Right cardiac atrium (tissue), 5 donors: ENCODE measurements at regions not wholly inside any gene's neighbourhood (a gene's known extent, or its start where the extent isn't known, plus 50 kb on each side); places are given as distances from the start of the nearest gene placed in this dataset.
"Not testable (repeated sequence)": the region's sequence is repeated elsewhere in the genome, so short reads cannot be mapped to it uniquely, and the experiment has no call there.

Experiments used
- ATAC-seq, 2 donors: fragments of 200-7000 bp; cut with Tn5 transposase; one replicate each; pipeline versions ENCODE4 v1.8.0 to v1.9.1; 2020; ENCODE audit warnings: moderate library complexity in 2 of 2, mild to moderate bottlenecking in 1 of 2
- DNase-seq, 3 donors: peaks; one replicate each; pipeline ENCODE4 v3.0.0-alpha.2; 2020
- H3K27ac ChIP-seq: one replicate; pipeline ENCODE4 v1.5.1; 2013; ENCODE audit warnings: mild to moderate bottlenecking, low read length, control low read depth, moderate library complexity
- H3K27me3 ChIP-seq: one replicate; pipeline ENCODE4 v1.6.1; 2013; ENCODE audit not compliant: control insufficient read depth, insufficient read depth
- H3K4me1 ChIP-seq: one replicate; pipeline ENCODE4 v1.6.1; 2013; ENCODE audit warnings: low read length; ENCODE audit not compliant: control insufficient read depth, insufficient read depth
- H3K4me3 ChIP-seq: one replicate; pipeline ENCODE4 v1.5.1; 2013; ENCODE audit warnings: low read length, control low read depth
- H3K9me3 ChIP-seq: one replicate; pipeline ENCODE4 v1.6.1; 2013; ENCODE audit warnings: low read length; ENCODE audit not compliant: control insufficient read depth
- WGBS: extraction: QIAGEN DNeasy Blood & Tissue Kit; methylation state at CpG from one replicate; pipeline ENCODE4 v1.1.7; 2013; 5-methylcytosine and 5-hydroxymethylcytosine counted together
- intact Hi-C, 4 donors: fragments of 100-400 bp; cut with DNase I; formaldehyde crosslinking; loops; one replicate each; pipeline versions ENCODE4 v1.11.0 to v1.14.0; 2022 to 2023
- donor health status: healthy with polysubstance abuse.
- donor health status: DM: no; HTN: yes; CAD: no.
- donor health status: DM: no; HTN: no; CAD: no.
- donor health status: DM: no; HTN: yes; CAD: no; lungs with severe emphysema.
- donor health status: DM: yes; HTN: yes; CAD: no.

- H3K27ac ChIP-seq, DNase-seq, intact Hi-C loops, H3K4me3 ChIP-seq, H3K4me1 ChIP-seq, ATAC-seq, H3K27me3 ChIP-seq, H3K9me3 ChIP-seq: not testable (repeated sequence)
- 48% methylated on average over 2 of the region's 6 CpGs for WGBS
These were observed 585.2 kb downstream of the TTLL7 start for GRCh38 chr1:83413839-83414107.

GRCh38 chr1:83410746-83411413, 588.1 kb downstream of the TTLL7 start:
- DNase-seq, H3K4me3 ChIP-seq, H3K4me1 ChIP-seq, ATAC-seq, H3K27me3 ChIP-seq, H3K27ac ChIP-seq, H3K9me3 ChIP-seq, intact Hi-C loops: not testable (repeated sequence)
- WGBS = 73% methylated on average over 5 of the region's 6 CpGs

GRCh38 chr1:83406693-83407371, 592.1 kb downstream of the TTLL7 start:
- DNase-seq, ATAC-seq, H3K9me3 ChIP-seq, intact Hi-C loops, H3K4me1 ChIP-seq, H3K27me3 ChIP-seq, H3K4me3 ChIP-seq, H3K27ac ChIP-seq: not testable (repeated sequence)
- 88% methylated on average over 3 of the region's 7 CpGs for WGBS

GRCh38 chr1:83405789-83406188, 593.1 kb downstream of the TTLL7 start:
- H3K4me3 ChIP-seq, intact Hi-C loops, H3K9me3 ChIP-seq, H3K27ac ChIP-seq, ATAC-seq, H3K4me1 ChIP-seq, DNase-seq, H3K27me3 ChIP-seq: not testable (repeated sequence)
- 97% methylated on average over 1 of the region's 1 CpG for WGBS

- H3K4me1 ChIP-seq, H3K4me3 ChIP-seq, H3K27ac ChIP-seq, DNase-seq, H3K27me3 ChIP-seq, intact Hi-C loops, ATAC-seq, H3K9me3 ChIP-seq: not testable (repeated sequence)
- WGBS = 84% methylated on average over 7 of the region's 7 CpGs
These were observed 595.4 kb downstream of the TTLL7 start for GRCh38 chr1:83403500-83403899.

GRCh38 chr1:83401146-83401545, 597.8 kb downstream of the TTLL7 start:
- H3K4me1 ChIP-seq, intact Hi-C loops, H3K27me3 ChIP-seq, DNase-seq, H3K4me3 ChIP-seq, H3K27ac ChIP-seq, H3K9me3 ChIP-seq, ATAC-seq: not testable (repeated sequence)
- WGBS = 89% methylated on average over 1 of the region's 1 CpG

GRCh38 chr1:83400173-83400572, 598.8 kb downstream of the TTLL7 start:
- H3K27ac ChIP-seq, H3K4me1 ChIP-seq, H3K27me3 ChIP-seq, H3K9me3 ChIP-seq, intact Hi-C loops, DNase-seq, H3K4me3 ChIP-seq, ATAC-seq: not testable (repeated sequence)

GRCh38 chr1:83398125-83398524, 600.8 kb downstream of the TTLL7 start:
- H3K27ac ChIP-seq, DNase-seq, ATAC-seq, intact Hi-C loops, H3K27me3 ChIP-seq, H3K4me3 ChIP-seq, H3K4me1 ChIP-seq, H3K9me3 ChIP-seq: not testable (repeated sequence)

GRCh38 chr1:83395130-83395529, 603.8 kb downstream of the TTLL7 start:
- DNase-seq, H3K4me3 ChIP-seq, H3K27ac ChIP-seq, H3K4me1 ChIP-seq, H3K27me3 ChIP-seq, ATAC-seq, intact Hi-C loops, H3K9me3 ChIP-seq: not testable (repeated sequence)
- WGBS = 80% methylated on average over 5 of the region's 5 CpGs

- H3K27ac ChIP-seq, H3K27me3 ChIP-seq, intact Hi-C loops, ATAC-seq, H3K9me3 ChIP-seq, H3K4me1 ChIP-seq, DNase-seq, H3K4me3 ChIP-seq: not testable (repeated sequence)
- 42% methylated on average over 1 of the region's 1 CpG for WGBS
These were observed 612.0 kb downstream of the TTLL7 start for GRCh38 chr1:83386946-83387345.

- H3K9me3 ChIP-seq, DNase-seq, intact Hi-C loops, H3K4me3 ChIP-seq, H3K27me3 ChIP-seq, H3K27ac ChIP-seq, H3K4me1 ChIP-seq, ATAC-seq: not testable (repeated sequence)
- 100% methylated on average over 1 of the region's 2 CpGs for WGBS
These were observed 615.8 kb downstream of the TTLL7 start for GRCh38 chr1:83383107-83383506.

- 94% methylated on average over 1 of the region's 1 CpG for whole genome bisulfite sequencing
- H3K27ac ChIP-seq, intact Hi-C loops, H3K9me3 ChIP-seq, H3K4me3 ChIP-seq, H3K27me3 ChIP-seq, H3K4me1 ChIP-seq, DNase-seq, ATAC-seq: not testable (repeated sequence)
These were observed 625.9 kb downstream of the TTLL7 start for GRCh38 chr1:83373018-83373417.
